Activated CD4-positive, alpha-beta T cell treated with anti-CD3 and anti-CD28 coated beads, Interleukin-2, amount 10 ng/mL, durations not matched to agents 7 days and 5 days (primary cell): ENCODE measurements at regions not wholly inside any gene's neighbourhood (a gene's known extent, or its start where the extent isn't known, plus 50 kb on each side); places are given as distances from the start of the nearest gene placed in this dataset.

Experiments used
- CTCF ChIA-PET: fragments of 350-600 bp; sonication (Branson Sonifier 250); formaldehyde crosslinking; loops from one replicate; lab custom pipeline; 2021; ENCODE audit warnings: antibody characterized with exemption; lab: Charles Lee
- POLR2A ChIA-PET: fragments of 350-600 bp; sonication (Branson Sonifier 250); formaldehyde crosslinking; loops from one replicate; lab custom pipeline; 2021; ENCODE audit warnings: antibody characterized with exemption; lab: Charles Lee
- DNase-seq: peaks from one replicate; pipeline ENCODE4 v3.0.0-alpha.2; 2020
- H3K27ac Mint-ChIP-seq: one replicate; pipeline ENCODE4 v1.8.0; 2021; ENCODE audit warnings: mild to moderate bottlenecking, moderate library complexity, mixed read lengths
- H3K27me3 Mint-ChIP-seq: one replicate; pipeline ENCODE4 v1.8.0; 2021; ENCODE audit warnings: mixed read lengths
- H3K36me3 Mint-ChIP-seq: one replicate; pipeline ENCODE4 v1.8.0; 2021; ENCODE audit warnings: low read depth, mixed read lengths
- H3K4me1 Mint-ChIP-seq: one replicate; pipeline ENCODE4 v1.8.0; 2021; ENCODE audit warnings: mixed read lengths
- H3K4me3 Mint-ChIP-seq: one replicate; pipeline ENCODE4 v1.8.0; 2021; ENCODE audit warnings: mild to moderate bottlenecking, moderate library complexity, mixed read lengths
- H3K9me3 Mint-ChIP-seq: one replicate; pipeline ENCODE4 v1.8.0; 2021; ENCODE audit warnings: mixed read lengths

GRCh38 chr2:168300460-168300859 lies 53.1 kb upstream of the STK39 start:
- H3K36me3 Mint-ChIP-seq = no peaks in the 10 kb centered on the region
- POLR2A ChIA-PET = no interaction called here
- H3K27me3 Mint-ChIP-seq = peaks cover under 1% of the 10 kb centered on the region
- CTCF ChIA-PET = interaction anchor here (0.6 kb wide), 1 partner anchor 11 kb away, joined by 3 read pairs; no protein-coding TSS in a partner anchor
- DNase-seq = no peak
- no peak overlapping the region for H3K4me3 Mint-ChIP-seq
- H3K4me1 Mint-ChIP-seq = no peaks in the 10 kb centered on the region
- peaks cover under 1% of the 10 kb centered on the region for H3K9me3 Mint-ChIP-seq
- no peak overlapping the region for H3K27ac Mint-ChIP-seq

- CTCF ChIA-PET = no interaction called here
- H3K4me1 Mint-ChIP-seq = no peaks in the 10 kb centered on the region
- peaks cover 23% of the 10 kb centered on the region for H3K9me3 Mint-ChIP-seq
- H3K36me3 Mint-ChIP-seq = no peaks in the 10 kb centered on the region
- no peak for DNase-seq
- POLR2A ChIA-PET = no interaction called here
- no peak overlapping the region for H3K4me3 Mint-ChIP-seq
- no peak overlapping the region for H3K27ac Mint-ChIP-seq
- H3K27me3 Mint-ChIP-seq = peaks cover 13% of the 10 kb centered on the region
Observed at GRCh38 chr2:168304024-168304681, 56.8 kb upstream of the STK39 start.

GRCh38 chr2:168307379-168307778 lies 60.0 kb upstream of the STK39 start:
- DNase-seq = no peak
- H3K4me3 Mint-ChIP-seq = no peak overlapping the region
- H3K27me3 Mint-ChIP-seq = peaks cover 13% of the 10 kb centered on the region
- no peaks in the 10 kb centered on the region for H3K36me3 Mint-ChIP-seq
- peaks cover 24% of the 10 kb centered on the region for H3K9me3 Mint-ChIP-seq
- POLR2A ChIA-PET = interaction anchor here (0.6 kb wide), 1 partner anchor 98 kb away, joined by 3 read pairs; no protein-coding TSS in a partner anchor
- no peak overlapping the region for H3K27ac Mint-ChIP-seq
- H3K4me1 Mint-ChIP-seq = no peaks in the 10 kb centered on the region
- CTCF ChIA-PET = no interaction called here

GRCh38 chr2:168310580-168310979 lies 63.2 kb upstream of the STK39 start:
- no peak overlapping the region for H3K4me3 Mint-ChIP-seq
- peaks cover 22% of the 10 kb centered on the region for H3K9me3 Mint-ChIP-seq
- H3K27me3 Mint-ChIP-seq = peaks cover 11% of the 10 kb centered on the region
- no peak overlapping the region for H3K27ac Mint-ChIP-seq
- no peaks in the 10 kb centered on the region for H3K4me1 Mint-ChIP-seq
- no peak for DNase-seq
- ChIA-PET POLR2A (no interaction called here), CTCF (interaction anchor here (1.3 kb wide), 2 partner anchors 12 to 28 kb away, joined by 3 read pairs; no protein-coding TSS in a partner anchor)
- no peaks in the 10 kb centered on the region for H3K36me3 Mint-ChIP-seq

GRCh38 chr2:168311261-168311910 lies 64.0 kb upstream of the STK39 start:
- H3K27me3 Mint-ChIP-seq = peaks cover 5% of the 10 kb centered on the region
- ChIA-PET CTCF (interaction anchor here (0.6 to 1.3 kb wide), 3 partner anchors 11 to 29 kb away, joined by 3 read pairs; no protein-coding TSS in a partner anchor), POLR2A (no interaction called here)
- no peaks in the 10 kb centered on the region for H3K4me1 Mint-ChIP-seq
- H3K27ac Mint-ChIP-seq = no peak overlapping the region
- no peaks in the 10 kb centered on the region for H3K36me3 Mint-ChIP-seq
- no peak overlapping the region for H3K4me3 Mint-ChIP-seq
- no peak for DNase-seq
- peaks cover 14% of the 10 kb centered on the region for H3K9me3 Mint-ChIP-seq

GRCh38 chr2:168312036-168312822 lies 64.8 kb upstream of the STK39 start:
- H3K27me3 Mint-ChIP-seq = peaks cover 2% of the 10 kb centered on the region
- H3K4me3 Mint-ChIP-seq = no peak overlapping the region
- CTCF ChIA-PET = no interaction called here
- H3K9me3 Mint-ChIP-seq = peaks cover 10% of the 10 kb centered on the region
- no peak for DNase-seq
- H3K27ac Mint-ChIP-seq = no peak overlapping the region
- POLR2A ChIA-PET = no interaction called here
- H3K36me3 Mint-ChIP-seq = no peaks in the 10 kb centered on the region
- no peaks in the 10 kb centered on the region for H3K4me1 Mint-ChIP-seq

GRCh38 chr2:168314236-168314635 lies 66.8 kb upstream of the STK39 start:
- Mint-ChIP-seq H3K27me3 (no peaks in the 10 kb centered on the region), H3K4me3 (no peak overlapping the region), H3K4me1 (no peaks in the 10 kb centered on the region), H3K27ac (no peak overlapping the region), H3K36me3 (no peaks in the 10 kb centered on the region), H3K9me3 (no peaks in the 10 kb centered on the region)
- DNase-seq = no peak
- POLR2A ChIA-PET = no interaction called here
- CTCF ChIA-PET = no interaction called here

GRCh38 chr2:168315331-168316072 lies 68.1 kb upstream of the STK39 start:
- Mint-ChIP-seq H3K36me3 (no peaks in the 10 kb centered on the region), H3K27me3 (no peaks in the 10 kb centered on the region), H3K27ac (no peak overlapping the region), H3K4me1 (no peaks in the 10 kb centered on the region), H3K4me3 (no peak overlapping the region), H3K9me3 (no peaks in the 10 kb centered on the region)
- no peak for DNase-seq
- CTCF ChIA-PET = no interaction called here
- POLR2A ChIA-PET = no interaction called here

- no peaks in the 10 kb centered on the region for H3K4me1 Mint-ChIP-seq
- no peaks in the 10 kb centered on the region for H3K27me3 Mint-ChIP-seq
- POLR2A ChIA-PET = no interaction called here
- DNase-seq = no peak
- CTCF ChIA-PET = no interaction called here
- H3K36me3 Mint-ChIP-seq = no peaks in the 10 kb centered on the region
- no peak overlapping the region for H3K27ac Mint-ChIP-seq
- no peak overlapping the region for H3K4me3 Mint-ChIP-seq
- H3K9me3 Mint-ChIP-seq = no peaks in the 10 kb centered on the region
Observed at GRCh38 chr2:168316073-168316440, 68.7 kb upstream of the STK39 start.

- no peak for DNase-seq
- H3K27me3 Mint-ChIP-seq = peaks cover under 1% of the 10 kb centered on the region
- H3K27ac Mint-ChIP-seq = no peak overlapping the region
- POLR2A ChIA-PET = no interaction called here
- H3K36me3 Mint-ChIP-seq = no peaks in the 10 kb centered on the region
- H3K9me3 Mint-ChIP-seq = peaks cover 1% of the 10 kb centered on the region
- CTCF ChIA-PET = no interaction called here
- H3K4me1 Mint-ChIP-seq = no peaks in the 10 kb centered on the region
- no peak overlapping the region for H3K4me3 Mint-ChIP-seq
Observed at GRCh38 chr2:168317282-168317681, 69.9 kb upstream of the STK39 start.

- Mint-ChIP-seq H3K27ac (no peak overlapping the region), H3K36me3 (no peaks in the 10 kb centered on the region), H3K9me3 (peaks cover 2% of the 10 kb centered on the region), H3K4me1 (no peaks in the 10 kb centered on the region), H3K4me3 (no peak overlapping the region), H3K27me3 (peaks cover 2% of the 10 kb centered on the region)
- CTCF ChIA-PET = no interaction called here
- DNase-seq = no peak
- POLR2A ChIA-PET = no interaction called here
Observed at GRCh38 chr2:168320267-168320666, 72.9 kb upstream of the STK39 start.

- no peak overlapping the region for H3K4me3 Mint-ChIP-seq
- no peak for DNase-seq
- H3K36me3 Mint-ChIP-seq = peaks cover 1% of the 10 kb centered on the region
- no peaks in the 10 kb centered on the region for H3K4me1 Mint-ChIP-seq
- CTCF ChIA-PET = no interaction called here
- peaks cover 2% of the 10 kb centered on the region for H3K27me3 Mint-ChIP-seq
- POLR2A ChIA-PET = no interaction called here
- no peak overlapping the region for H3K27ac Mint-ChIP-seq
- peaks cover 3% of the 10 kb centered on the region for H3K9me3 Mint-ChIP-seq
Observed at GRCh38 chr2:168322325-168323007, 75.1 kb upstream of the STK39 start.
